HG02981 (cell line): ENCODE measurements at regions not wholly inside any gene's neighbourhood (a gene's known extent, or its start where the extent isn't known, plus 50 kb on each side); places are given as distances from the start of the nearest gene placed in this dataset.

ENCODE experiments used
- ATAC-seq: cut with Tn5 transposase; IDR thresholded peaks from one replicate; pipeline ENCODE4 v1.9.1; 2021; ENCODE audit warnings: mild to moderate bottlenecking, moderate library complexity; ENCODE audit not compliant: unreplicated experiment

DNA sequence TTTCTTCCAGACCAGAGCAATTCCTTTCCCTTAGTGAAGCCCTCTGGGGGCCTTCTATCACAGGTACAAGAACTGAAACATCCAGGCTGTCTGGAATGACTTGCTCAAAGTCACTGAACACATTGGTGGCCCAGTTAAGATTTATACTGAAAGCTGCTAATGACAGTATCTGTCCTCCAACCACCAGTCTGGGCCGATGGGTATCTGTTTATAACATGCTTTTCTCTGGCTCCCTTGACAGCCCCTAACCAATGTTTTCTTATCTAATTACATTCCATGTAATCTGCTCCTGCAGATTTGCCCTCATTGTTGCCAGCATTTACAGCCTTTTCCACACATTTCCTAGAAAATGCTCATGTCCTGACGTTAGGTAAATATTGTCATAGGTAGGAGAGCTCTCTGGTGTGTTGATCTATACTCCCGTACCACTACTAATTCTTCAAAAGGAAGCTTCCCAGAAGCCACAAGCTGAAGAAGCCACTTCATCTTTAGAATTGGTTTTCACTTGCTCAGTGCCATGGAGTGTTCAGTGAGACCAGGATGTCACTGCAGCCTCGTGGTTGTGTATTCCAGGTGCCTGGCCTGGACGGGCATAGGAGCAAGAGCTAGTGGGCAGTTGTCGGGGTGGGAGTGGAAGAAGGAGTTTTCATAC is 163.9 kb downstream of the TSEN15 start:
- no peak for ATAC-seq

DNA sequence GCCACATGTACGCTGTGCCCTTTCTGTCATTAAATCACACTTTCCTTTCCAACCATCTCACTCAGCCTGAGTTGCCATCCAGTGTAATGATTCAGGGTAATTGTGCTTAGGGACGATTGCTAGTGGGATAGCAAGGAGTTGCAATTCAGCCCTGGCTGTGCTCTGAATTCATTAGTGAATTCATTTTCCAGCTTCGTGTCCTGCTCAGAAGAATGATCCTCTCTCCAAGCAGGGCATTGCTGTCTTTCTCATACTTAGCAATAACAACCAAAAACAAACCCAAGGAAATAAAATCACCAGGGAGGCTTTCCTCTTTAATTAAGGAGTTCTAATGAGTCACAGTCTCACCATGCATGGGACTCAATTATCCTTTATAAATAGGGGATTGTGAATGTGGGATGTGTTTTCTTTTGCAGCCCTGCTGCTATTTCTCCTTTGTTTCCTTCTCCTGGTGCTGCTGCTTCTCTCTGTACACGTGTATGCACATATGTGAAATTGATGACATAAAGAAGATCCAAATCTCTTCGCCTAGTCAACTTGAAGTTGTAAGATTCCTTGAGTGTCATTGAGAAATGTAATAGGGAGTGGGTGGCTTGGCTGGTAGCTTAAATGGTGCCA is 167.0 kb downstream of the TSEN15 start:
- no peak for ATAC-seq

DNA sequence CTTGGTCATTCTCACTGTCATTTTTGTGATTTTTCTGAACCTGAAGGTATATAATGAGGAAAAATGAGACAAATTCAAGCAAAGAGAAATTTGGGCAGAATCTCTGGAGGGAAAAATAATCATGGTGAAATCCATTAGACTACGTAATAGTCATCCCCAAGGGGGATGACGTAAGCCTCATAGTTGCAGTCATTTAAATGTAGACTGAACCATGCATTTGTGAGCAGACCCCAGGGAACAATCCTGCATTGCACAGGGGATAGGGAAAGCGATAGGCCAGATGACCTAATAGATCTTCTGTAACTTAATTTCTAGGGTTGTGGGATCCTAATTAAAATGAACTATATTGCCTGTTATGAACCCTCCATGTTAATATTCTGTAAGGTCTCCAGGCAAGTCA is 167.4 kb upstream of the C1orf21 start:
- ATAC-seq: no peak

DNA sequence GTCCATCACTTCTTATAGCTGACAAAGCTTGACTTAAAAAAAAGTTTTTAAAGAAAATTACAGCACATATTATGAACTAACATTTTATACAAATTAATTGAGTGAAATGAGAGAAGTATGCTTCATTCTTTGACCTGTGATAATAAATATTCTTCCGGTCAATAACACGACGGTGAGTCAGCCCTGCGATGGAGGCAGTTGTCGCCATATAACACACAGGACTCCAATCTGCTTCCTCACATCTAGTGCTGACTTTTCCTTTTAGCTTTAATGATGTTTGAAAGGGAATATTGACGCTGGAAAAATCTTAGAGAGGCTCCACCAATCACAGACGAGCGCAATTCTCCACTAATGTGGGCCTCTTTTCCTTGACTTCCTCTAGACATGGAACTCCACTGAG is 166.9 kb upstream of the C1orf21 start:
- ATAC-seq: no peak

DNA sequence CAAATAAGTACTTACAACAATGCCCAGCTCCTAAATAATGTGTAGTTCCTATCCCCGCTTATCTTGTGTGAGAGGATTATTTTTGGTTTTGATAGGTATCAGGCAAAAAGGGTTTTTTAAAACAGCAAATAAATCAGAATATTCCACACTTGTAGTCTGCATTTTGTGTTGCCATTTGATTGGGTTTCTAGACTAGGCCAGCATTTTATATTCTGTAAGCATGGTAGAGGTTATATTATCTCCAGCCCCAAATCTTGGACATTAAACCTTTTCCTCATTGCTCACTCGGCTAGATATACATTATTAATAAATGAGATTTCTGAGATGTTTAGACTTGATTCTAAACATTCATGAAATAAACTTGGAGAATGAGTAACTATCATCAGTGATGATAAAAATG is 165.7 kb upstream of the C1orf21 start:
- no peak for ATAC-seq

DNA sequence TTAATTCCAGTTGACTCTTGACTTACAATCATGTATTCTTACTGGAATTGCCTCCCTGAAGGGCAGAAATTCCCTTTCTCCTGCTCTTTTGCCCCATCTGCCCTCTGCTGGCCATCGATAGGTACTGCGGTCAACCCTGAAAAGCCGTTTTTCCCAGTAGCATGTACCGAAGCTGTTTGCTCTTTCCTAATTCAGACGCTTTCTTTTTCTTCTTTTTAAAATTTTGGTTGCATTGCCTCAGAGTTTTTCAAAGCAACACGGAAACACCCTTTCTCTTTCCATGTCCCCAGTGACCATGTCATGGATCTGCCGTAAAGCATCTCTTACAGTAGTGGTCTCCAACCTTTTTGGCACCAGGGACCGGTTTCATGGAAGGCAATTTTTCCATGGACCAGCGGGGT is 164.2 kb upstream of the C1orf21 start:
- ATAC-seq: no peak

DNA sequence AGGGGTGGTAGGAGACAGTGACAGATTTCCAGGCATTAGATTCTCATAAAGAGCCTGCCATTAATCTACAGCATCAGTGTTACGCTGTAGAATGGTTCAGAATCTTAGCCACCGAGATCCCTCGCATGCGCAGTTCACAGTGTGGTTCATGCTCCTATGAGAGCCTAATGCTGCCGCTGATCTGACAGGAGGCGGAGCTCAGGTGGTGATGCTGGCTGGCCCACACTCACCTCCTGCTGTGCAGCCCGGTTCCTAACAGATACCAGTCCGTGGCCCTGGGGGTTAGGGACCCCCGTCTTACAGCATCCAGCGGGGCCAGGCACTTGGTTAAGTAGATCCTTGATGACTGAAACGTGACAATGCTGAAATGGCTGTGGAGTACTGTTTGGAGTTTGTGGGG is 163.6 kb upstream of the C1orf21 start:
- ATAC-seq: no peak

DNA sequence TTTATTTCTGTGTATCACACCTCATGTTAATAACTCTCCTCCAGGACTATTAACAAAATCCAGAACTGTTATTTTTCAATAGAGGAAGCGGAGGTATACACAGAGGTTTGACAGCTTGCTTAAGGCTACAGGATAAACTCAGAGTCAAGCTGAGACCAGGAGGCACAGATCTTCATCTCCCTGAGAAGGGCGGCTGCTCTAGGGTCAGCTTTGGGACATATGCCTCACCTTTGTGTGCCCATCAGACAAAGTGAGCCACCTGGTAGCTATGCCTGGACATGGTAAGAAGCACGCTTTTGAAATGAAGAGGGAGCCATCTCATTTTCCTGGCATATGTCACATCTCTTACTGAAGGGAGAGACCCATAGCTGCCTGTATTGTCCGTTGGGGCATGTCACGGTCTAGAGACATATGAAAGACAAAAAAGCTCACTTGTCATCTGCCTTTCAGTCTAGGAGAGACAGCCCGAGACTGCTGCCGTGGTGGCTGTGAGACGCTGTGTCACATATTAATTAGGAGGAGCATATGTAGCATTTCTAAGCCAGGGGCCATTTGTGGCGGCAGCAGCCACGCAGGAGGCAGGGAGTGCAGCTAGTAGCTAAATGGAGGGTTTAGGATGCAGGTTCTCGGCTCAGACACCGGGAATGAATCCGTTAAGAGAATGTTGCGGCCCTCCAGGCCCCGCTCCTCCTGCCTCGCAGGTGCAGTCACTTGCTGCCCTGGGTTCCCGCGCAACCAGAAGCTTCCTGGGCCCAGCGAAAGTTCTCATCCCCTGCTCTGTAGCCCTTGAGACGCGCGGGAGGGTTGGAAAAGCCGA is 161.3 kb upstream of the C1orf21 start:
- ATAC-seq: no peak

DNA sequence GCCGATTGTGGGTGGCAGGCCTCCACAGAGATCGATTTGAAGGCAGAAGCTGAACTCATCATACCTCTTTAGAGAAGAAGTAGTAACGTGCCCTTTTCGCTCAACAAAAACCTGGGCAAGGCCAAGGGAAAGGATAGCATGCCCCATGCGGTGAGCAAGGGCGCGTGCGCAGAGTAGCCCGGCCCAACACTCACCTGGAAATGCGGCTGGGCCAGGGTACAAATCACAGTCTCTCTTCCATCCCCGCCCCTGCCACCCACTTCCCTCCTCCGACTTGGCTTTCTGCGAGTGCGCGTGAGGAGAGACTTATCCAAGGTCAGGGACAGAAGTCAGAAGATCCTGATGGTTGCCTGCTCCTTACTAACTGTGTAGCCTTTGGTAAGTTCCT is 160.7 kb upstream of the C1orf21 start:
- ATAC-seq: no peak

DNA sequence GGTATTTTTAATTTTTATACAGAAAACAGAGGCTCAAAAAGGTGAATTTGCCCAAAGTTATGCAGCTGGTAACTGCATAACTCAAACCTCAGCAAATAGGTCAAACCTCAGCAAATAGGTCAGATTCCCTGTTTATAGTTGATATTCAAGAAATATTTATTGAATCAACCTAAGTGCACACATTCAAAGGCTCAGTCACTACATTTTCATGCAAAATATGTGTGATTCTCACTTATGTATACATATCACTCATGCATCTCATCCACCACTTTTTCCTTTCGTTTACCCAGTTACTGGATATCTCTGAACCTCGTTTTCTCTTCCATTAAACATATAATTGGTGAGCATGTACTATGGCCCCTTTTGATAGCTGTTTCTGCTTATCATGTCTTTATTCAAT is 158.3 kb upstream of the C1orf21 start:
- ATAC-seq: no peak

DNA sequence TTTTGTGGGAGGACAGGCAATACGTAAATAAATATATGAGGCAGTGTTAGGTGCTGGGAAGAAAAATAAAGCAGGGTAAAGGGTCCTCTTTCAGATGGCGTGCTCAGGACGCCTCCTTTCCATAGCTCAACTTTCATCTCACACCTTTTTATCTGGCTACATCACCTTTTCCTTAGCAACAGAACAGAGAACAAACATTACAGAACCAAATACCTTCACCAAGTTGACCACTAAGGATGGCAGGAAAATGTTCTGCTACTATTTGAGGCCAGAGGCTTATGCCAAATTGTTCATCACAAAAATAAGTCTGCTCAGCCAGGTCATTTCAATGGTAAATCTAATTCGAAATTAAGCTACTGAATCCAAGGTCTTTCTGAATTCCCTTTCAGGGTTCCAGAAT is 149.2 kb upstream of the C1orf21 start:
- no peak for ATAC-seq

DNA sequence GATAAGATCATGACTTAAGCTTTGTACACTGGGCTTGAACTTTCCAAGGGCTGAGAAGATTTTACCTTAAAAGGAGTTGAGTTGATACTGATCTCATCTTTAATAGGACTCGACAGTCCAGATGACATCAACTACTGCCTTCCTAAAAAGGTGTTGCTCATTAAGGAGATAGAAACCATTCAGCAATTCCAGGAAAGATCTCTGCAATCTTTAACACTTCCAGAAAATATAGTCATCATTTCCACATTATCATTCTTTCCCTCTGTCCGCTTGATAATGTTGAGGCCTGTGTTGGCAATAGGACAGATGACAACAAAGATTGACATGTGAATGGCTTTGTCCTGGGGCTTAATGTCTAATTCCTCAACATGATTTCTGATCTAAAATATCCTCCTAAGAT is 145.4 kb upstream of the C1orf21 start:
- ATAC-seq: no peak

DNA sequence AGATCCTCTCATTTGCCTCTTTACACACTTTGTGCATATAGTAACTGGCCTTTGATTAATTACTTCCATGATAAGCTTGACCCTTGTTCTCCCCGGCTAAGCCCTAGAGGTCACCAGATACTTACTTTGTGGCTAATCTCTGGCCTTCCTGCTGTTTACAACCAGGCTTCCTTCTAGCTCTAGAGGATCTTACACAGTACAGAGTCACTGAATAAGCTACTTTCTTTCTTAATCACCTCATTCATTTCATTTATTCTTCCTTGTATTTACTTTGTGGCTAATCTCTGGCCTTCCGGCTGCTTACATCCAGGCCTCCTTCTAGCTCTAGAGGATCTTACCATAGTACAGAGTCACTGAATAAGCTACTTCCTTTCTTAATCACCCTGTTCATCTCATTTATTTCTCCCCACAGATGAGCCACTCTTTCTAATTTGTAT is 144.3 kb upstream of the C1orf21 start:
- no peak for ATAC-seq

DNA sequence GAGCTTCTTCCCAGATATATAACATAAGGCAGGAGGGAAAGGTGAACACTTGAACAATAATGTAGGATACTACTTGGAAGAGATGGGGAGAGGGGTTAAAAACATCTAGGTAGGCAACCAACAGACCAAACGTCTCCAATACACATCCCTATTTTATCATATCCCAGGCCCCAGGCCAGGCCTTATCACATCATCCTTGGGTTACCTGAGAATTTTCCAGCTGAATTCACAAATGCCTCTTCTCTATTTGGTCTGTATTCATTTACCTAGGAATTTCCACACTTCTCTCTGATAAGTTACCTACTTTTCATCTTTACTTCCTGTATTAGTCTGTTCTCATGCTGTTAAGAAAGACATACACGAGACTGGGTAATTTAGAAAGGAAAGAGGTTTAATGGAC is 141.9 kb upstream of the C1orf21 start:
- ATAC-seq: no peak

DNA sequence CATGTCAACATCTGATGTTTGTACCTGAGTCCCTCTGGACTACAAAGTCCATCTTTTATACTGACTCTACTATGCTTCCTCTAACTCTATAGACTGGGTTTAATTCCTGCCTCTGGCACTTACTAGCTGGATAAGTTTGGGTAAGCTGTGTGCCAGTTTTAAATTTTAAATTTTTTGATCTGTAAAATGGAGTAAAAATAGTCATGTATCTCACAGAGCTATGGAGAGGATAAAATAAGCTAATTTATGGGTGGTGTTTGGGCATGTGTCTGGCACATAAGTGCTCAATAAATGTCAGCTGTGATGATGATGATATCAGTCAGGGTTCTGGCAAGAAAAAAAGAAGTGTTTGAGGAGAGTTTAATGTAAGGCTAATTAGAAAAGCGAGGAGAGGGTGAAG is 139.2 kb upstream of the C1orf21 start:
- ATAC-seq: no peak

DNA sequence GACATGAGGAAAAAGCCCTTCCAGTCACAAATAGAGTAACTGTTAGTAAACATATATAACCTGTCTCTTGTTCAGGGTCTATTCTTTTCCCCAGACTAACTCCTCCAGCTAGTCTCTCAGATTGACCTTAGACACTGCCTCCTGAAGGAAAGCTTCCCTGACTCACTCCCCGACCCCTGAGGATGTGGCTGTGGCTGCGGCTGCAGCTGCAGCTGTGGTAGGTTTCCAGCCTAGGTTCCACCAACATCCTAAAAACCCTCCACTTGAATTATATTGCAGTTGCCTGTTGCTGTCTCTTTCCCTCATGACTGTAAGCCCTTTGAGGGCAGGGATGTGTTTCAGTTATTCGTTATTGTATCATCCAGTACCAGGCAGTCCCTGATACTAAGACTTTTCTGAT is 132.9 kb upstream of the C1orf21 start:
- ATAC-seq: no peak

DNA sequence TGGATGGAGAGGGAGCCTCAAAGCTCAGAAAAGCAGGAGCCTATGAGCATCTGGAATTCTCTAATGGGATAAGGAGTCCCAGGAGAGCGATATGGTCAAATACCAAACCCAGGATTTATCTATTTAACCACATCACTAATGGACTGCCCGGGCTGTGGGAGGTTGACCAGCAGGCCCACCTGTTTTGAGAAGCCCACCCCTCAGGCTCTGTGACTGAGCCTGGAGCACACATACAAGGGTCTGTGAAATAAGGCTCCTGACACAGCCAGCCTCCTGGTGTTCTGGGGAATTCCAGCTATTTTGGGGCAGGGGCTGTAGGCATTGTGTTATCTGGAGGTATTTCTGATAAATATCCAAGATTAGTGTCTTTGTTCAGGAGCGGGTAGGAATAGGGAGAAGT is 132.0 kb upstream of the C1orf21 start:
- no peak for ATAC-seq

DNA sequence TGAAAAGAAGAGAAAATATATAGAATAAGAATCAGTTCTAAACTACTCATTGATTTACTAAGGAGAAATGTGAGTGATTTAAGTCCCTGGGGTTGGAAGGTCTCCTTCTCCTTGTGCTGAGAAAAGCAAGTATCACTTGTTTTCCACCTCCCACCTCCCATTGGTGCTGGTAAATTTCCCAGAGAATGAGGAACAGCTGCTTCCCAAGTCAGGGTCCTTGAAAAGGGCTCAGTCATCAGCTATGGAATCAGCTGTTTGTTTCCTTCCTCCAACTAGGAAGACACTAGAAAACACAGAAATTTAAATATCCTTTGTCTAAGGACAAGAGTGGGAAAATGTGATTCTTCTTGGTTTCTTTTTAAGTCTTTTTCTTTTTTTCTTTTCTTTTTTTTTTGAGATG is 131.3 kb upstream of the C1orf21 start:
- ATAC-seq: no peak

DNA sequence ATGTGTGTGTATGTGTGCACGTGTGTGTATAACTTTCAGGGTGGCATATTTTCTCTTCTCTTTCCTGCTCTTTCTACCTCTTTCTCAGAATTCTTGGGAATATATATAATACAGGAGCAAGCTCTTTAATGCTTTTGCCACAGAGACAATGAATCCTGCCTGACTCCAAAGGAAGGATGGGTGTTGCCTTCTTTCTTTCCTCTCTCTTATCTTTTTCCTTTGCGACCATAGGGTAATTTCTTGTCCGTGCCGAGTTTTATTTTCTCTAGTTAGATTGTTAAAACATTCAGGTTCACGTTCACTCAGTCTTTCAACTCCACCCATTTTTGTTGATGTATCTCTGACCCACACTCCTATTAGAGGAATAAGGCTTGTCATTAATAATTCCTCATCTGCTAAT is 129.0 kb upstream of the C1orf21 start:
- no peak for ATAC-seq

DNA sequence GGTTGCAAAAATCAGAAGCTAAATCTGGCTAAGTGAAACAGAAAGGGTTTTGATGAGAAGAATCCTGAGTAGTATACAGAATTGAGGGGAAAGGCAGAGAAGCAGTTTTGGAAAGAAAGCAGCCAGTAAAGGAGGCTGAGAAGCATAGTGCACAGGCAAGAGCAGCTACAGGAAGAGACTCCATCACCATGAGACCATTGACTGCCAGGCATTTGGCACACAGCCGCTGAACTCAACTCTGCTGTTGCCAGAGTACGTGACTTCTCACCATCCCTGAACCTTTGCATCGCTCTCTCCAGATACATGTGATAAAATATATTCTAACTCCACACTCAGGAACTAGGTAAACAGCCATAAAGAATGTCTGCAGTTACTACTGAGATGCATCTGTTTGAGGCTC is 128.3 kb upstream of the C1orf21 start:
- no peak for ATAC-seq

DNA sequence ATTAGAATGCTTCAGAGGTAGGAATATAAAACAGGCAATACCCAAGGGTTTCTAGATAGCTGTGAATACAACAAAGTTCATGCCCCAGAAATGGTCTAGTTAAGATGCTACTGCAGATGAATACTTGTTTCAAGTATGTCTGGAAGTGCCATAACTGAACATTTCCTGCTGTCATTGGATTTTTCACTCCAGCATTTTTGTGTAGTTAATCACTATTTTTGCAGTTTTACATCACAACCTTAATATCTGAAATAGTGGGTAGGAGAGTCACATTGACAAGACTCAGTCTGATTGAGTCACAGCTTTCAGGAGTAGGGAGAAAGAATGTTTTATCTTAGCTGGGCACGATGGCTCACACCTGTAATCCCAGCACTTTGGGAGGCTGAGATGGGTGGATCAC is 126.4 kb upstream of the C1orf21 start:
- no peak for ATAC-seq

DNA sequence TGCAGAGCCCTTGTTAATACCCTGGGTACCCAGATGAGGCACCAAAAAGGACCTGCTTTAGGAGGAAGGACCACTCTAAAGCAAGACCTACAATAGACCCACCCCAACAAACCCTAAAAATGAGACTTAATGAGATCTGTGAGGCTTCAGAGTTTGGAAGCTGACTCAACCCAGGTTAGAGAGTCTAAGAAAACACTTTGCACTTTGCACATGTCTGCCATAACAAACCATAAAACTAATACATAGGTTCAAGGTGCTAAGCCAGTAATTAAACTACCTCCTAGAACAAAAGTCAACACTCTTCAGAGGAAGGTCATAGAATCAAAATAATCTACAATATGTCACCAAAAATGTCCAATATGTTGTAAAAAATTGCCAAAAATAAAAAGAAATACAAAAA is 124.7 kb upstream of the C1orf21 start:
- ATAC-seq: no peak
